Endothelial cell of umbilical vein (primary cell): ENCODE measurements at regions not wholly inside any gene's neighbourhood (a gene's known extent, or its start where the extent isn't known, plus 50 kb on each side); places are given as distances from the start of the nearest gene placed in this dataset.

Experiments used
- CTCF ChIP-seq, 2 donors: IDR thresholded peaks; 1 replicate in 1 of 2; 2 replicates in 1 of 2; pipeline ENCODE4 v1.5.1; 2011; ENCODE audit warnings: low read length in 2 of 2, mild to moderate bottlenecking in 2 of 2, moderate library complexity in 2 of 2, control low read depth in 1 of 2, inconsistent platforms in 1 of 2, low read depth in 1 of 2; ENCODE audit not compliant: insufficient read depth in 1 of 2; ENCODE audit errors: extremely low read depth in 1 of 2
- EZH2 ChIP-seq: IDR thresholded peaks from 2 replicates; pipeline ENCODE4 v1.6.1; 2012; ENCODE audit warnings: borderline replicate concordance, low read depth, mild to moderate bottlenecking, moderate library complexity, low read length, inconsistent platforms; ENCODE audit not compliant: severe bottlenecking
- POLR2AphosphoS5 ChIP-seq: IDR thresholded peaks from 2 replicates; pipeline ENCODE4 v1.6.1; 2012; ENCODE audit warnings: low read depth, mild to moderate bottlenecking, control low read depth, low read length, moderate library complexity; ENCODE audit not compliant: insufficient read depth

DNA sequence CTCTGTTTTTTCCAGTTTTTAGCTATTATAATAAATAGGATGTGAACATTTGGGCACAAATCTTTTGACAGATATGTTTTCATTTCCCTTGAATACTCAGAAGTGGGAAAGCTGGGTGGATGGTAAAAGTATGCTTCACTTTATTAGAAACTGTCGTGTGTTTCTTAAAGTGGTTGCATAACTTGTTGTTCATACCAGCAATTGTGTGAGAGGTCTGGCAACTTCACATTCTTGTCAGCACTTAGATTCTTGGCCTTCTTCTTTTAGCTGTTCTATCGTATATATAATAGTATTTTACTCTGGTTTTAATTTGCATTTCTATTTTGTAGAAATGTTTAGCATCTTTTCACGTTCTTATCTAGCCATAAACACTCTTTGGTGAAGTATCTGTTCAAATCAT is 894.4 kb downstream of the KCNMA1 start:
- TF ChIP-seq EZH2 = no peak
- TF ChIP-seq POLR2AphosphoS5 = no peak
- TF ChIP-seq CTCF (IDR thresholded peaks at IDR 0.05; ENCODE audit: extremely low read depth in 1 of 2, insufficient read depth in 1 of 2, low read depth in 1 of 2, low read length in 2 of 2) = no peak
